ENCODE measurements at regions not wholly inside any gene's neighbourhood (a gene's known extent, or its start where the extent isn't known, plus 50 kb on each side); places are given as distances from the start of the nearest gene placed in this dataset.
"Not testable (repeated sequence)": the region's sequence is repeated elsewhere in the genome, so short reads cannot be mapped to it uniquely, and the experiment has no call there.

- Histone ChIP-seq H3K27ac (replicated peaks) (no peak overlapping the region), H3K4me3 (replicated peaks; ENCODE audit: insufficient read depth, low read length) (no peak overlapping the region), H3K27me3 (ENCODE audit: insufficient read depth, poor library complexity, severe bottlenecking) (no peaks in the 10 kb centered on the region)
- no peak for DNase-seq (ENCODE audit: low read depth in 1 of 2, low spot score in 1 of 2)
- TF ChIP-seq GABPA (IDR thresholded peaks at IDR 0.05; ENCODE audit: low read depth) (no peak), REST (IDR thresholded peaks at IDR 0.05; ENCODE audit: insufficient replicate concordance, low read depth) (no peak), CTCF (IDR thresholded peaks at IDR 0.05; ENCODE audit: insufficient read depth, low read length) (no peak)
Observed at GRCh38 chr21:15638856-15639549, 90.8 kb upstream of the USP25 start.

GRCh38 chr21:15640113-15640512 lies 89.7 kb upstream of the USP25 start:
- not testable (repeated sequence) for H3K27me3 ChIP-seq (ENCODE audit: insufficient read depth, poor library complexity, severe bottlenecking); H3K4me3 ChIP-seq (replicated peaks; ENCODE audit: insufficient read depth, low read length); DNase-seq (ENCODE audit: low read depth in 1 of 2, low spot score in 1 of 2); H3K27ac ChIP-seq (replicated peaks)

- Histone ChIP-seq H3K27ac (replicated peaks) (no peak overlapping the region), H3K27me3 (ENCODE audit: insufficient read depth, poor library complexity, severe bottlenecking) (no peaks in the 10 kb centered on the region), H3K4me3 (replicated peaks; ENCODE audit: insufficient read depth, low read length) (no peak overlapping the region)
- DNase-seq (ENCODE audit: low read depth in 1 of 2, low spot score in 1 of 2) = no peak
- no peak for TF ChIP-seq SPI1 (IDR thresholded peaks at IDR 0.05; ENCODE audit: borderline replicate concordance, low read depth)
- TF ChIP-seq REST (IDR thresholded peaks at IDR 0.05; ENCODE audit: insufficient replicate concordance, low read depth) = no peak
- no peak for TF ChIP-seq POLR2AphosphoS5 (IDR thresholded peaks at IDR 0.05; ENCODE audit: low read depth)
- TF ChIP-seq GABPA (IDR thresholded peaks at IDR 0.05; ENCODE audit: low read depth) = no peak
- no peak for TF ChIP-seq CTCF (IDR thresholded peaks at IDR 0.05; ENCODE audit: insufficient read depth, low read length)
Observed at GRCh38 chr21:15644489-15644888, 85.3 kb upstream of the USP25 start.

GRCh38 chr21:15645830-15646229 lies 84.0 kb upstream of the USP25 start:
- H3K27me3 ChIP-seq (ENCODE audit: insufficient read depth, poor library complexity, severe bottlenecking) = no peaks in the 10 kb centered on the region
- no peak overlapping the region for H3K27ac ChIP-seq (replicated peaks)
- no peak overlapping the region for H3K4me3 ChIP-seq (replicated peaks; ENCODE audit: insufficient read depth, low read length)
- DNase-seq (ENCODE audit: low read depth in 1 of 2, low spot score in 1 of 2) = no peak
- no peak for TF ChIP-seq CTCF (IDR thresholded peaks at IDR 0.05; ENCODE audit: insufficient read depth, low read length)
- TF ChIP-seq POLR2AphosphoS5 (IDR thresholded peaks at IDR 0.05; ENCODE audit: low read depth) = no peak
- TF ChIP-seq SPI1 (IDR thresholded peaks at IDR 0.05; ENCODE audit: borderline replicate concordance, low read depth) = no peak
- TF ChIP-seq REST (IDR thresholded peaks at IDR 0.05; ENCODE audit: insufficient replicate concordance, low read depth) = no peak
- no peak for TF ChIP-seq GABPA (IDR thresholded peaks at IDR 0.05; ENCODE audit: low read depth)
